Umbilical cord (tissue), 1 donor: ENCODE measurements at regions not wholly inside any gene's neighbourhood (a gene's known extent, or its start where the extent isn't known, plus 50 kb on each side); places are given as distances from the start of the nearest gene placed in this dataset.

ENCODE experiments used
- DNase-seq: peaks from one replicate; pipeline ENCODE4 v3.0.0-alpha.2; 2015; ENCODE audit warnings: low spot score

DNA sequence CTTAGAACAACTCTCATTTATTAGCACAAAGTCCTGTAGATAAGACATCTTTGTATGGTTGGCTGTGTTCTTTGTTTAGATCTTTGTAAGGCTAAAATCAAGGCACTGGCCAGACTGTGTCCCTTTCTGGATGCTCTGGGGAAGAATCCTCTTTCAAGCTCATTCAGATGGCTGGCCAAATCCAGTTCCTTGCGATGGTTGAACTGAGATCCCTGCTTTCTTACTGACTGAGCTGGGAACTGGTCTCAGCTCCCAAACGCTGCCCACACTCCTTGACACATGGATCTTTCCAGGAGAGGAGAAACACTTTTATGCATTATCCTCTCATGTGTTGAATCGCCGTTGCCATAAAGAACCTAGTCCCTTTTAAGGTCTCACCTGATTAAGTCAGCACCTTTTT lies 586.5 kb upstream of the IGFBP3 start:
- DNase-seq = no peak

DNA sequence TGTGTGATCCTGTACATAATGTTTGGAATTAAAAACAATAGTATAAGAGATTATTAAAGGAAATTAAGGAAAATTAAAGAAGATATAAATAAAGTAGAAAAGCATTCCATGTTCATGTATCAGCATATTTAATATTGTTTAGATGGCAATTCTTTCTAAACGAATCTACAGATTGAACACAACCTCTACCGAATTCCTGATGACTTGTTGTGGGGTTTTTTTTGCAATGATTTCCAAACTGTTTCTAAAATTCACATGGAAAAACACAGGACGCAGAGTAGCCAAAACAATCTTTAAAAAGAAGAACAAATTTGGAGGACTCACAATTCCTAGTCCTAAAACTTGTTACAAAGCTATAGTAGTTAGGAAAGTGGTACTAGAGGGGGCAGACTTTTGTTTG lies 573.4 kb upstream of the IGFBP3 start:
- DNase-seq = no peak

GRCh38 chr7:46494028-46494427 lies 573.0 kb upstream of the IGFBP3 start:
- peak; percentile 96 for DNase-seq

- no peak for DNase-seq
Measured at GRCh38 chr7:46493196-46493595, 572.1 kb upstream of the IGFBP3 start.

DNA sequence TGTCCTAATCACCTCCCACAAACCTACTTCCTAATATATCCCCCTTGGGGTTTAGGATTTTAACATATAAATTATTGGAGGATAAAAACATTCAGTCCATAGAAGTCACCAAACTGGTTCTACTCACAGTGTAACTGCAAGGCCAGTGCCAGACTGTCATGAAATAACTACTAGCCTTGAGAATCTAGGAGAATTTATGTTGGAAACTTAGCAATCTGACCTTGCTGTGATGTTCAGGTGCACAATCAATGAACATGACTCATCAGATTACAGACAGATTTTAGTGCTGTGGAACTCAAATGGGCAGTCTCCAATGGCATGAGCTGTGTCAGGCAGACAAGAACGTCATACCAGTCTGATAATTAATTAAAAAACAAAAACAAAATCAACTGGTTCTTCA lies 571.4 kb upstream of the IGFBP3 start:
- no peak for DNase-seq

DNA sequence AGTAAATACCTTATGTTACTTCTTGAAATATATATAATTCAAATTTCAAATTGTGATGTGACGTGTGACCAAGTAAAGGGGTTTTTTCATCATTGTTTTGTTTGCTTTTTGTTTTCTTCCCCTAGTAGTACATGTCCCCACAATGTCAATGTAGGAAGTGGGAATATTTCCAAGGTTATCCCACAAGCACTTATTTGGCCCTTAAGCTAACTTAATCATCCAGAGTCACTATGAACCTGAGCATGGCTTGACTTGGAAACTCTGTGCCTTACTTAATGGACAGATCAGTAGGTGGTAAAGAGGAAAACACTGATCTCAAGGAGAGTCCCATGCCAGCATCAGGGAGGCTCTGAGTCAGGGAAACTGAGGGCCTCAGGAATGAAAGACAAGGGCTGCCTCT lies 569.3 kb upstream of the IGFBP3 start:
- no peak for DNase-seq

- DNase-seq = no peak
Measured at GRCh38 chr7:46489106-46489505, 568.0 kb upstream of the IGFBP3 start.

- DNase-seq = no peak
Measured at GRCh38 chr7:46488607-46489006, 567.5 kb upstream of the IGFBP3 start.

DNA sequence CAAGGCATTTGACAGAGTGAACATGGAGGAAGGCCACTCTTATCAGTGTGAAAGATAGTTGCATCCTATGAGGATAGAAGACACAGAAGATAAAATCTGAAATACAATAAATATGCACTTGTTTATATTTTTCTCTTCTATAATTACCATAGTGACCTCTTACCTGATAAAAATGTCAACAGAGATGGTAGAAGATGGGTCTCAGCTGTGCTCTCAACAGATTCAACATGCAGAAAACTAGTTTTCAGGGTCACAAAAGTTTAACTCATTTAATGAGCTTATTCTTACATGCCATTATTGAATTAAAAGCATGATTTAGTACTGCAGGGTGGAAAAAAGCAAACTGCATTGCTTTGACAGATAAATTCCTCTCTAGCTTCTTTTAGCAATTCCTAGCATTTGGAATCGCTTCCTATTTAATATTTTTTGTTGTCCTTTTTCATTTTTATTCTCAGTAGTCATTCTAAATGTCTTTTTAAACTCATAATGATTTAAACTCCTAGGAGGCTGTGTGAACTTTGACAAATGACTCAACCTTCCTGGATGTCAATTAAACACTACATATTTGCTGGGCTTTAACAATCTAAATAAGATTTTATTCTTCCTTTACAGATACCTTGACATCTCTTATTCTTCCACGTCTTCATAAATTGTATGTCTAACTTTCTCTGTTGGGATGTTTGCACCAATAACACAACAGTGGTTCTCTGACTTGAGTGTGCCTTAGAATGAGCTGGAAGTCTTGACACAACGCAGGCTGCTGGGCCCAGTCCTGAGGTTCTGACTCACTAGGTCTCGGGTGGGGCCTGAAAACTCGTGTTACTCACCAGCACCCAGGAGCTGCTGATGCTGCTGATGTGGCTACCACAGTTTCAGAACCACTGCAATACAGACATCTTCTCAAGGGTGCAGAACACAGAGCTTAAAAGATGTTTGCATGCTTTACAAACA lies 565.5 kb upstream of the IGFBP3 start:
- DNase-seq = peak; percentile 54

DNA sequence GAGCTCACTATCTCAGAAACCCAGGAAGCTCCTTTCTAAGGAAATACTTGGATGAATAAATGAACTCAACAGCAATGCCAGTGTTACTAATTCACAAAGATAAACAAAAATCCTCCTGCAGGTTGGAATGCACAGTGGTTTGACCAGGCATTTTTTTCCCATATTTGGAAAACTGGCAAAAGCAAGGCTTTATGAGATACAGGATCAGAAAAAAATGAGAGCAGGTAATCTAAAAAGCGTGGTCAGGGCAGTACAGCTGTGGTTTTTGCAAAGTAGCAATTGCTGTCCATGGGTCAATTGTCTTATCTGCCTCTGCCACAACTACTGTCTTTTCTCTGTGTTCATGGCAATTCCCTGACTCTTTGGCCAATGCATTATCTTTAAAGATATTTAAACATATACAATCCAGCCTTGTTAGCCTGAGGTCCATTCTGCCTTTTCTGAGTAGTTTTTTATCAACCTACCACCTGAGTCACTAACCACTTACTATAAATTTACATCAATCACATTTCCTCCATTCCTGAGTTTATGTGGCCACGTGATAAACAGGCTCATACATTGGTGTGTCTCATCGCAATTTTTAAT lies 564.5 kb upstream of the IGFBP3 start:
- no peak for DNase-seq

- DNase-seq = no peak
Measured at GRCh38 chr7:46484906-46485305, 563.8 kb upstream of the IGFBP3 start.

- no peak for DNase-seq
Measured at GRCh38 chr7:46480619-46481018, 559.5 kb upstream of the IGFBP3 start.

GRCh38 chr7:46479680-46480079 lies 558.6 kb upstream of the IGFBP3 start:
- no peak for DNase-seq

DNA sequence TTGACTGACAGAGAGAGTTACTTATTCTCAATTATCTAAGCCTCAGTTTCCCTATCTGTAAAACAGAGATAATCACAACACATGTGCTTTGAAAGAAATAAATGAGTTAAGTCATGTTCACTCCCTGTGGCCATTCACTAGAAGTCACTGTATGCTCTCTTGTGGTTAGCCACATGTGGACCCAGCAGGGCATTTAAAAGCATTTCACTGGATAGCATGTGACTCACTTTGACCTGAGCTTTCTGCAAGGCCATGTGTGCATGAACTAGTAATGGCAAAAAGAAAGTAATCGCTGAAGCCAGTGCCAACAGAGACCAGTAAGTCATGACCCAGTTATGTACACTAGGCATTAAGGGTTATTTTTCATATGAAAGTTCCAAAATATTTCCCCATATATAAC lies 557.0 kb upstream of the IGFBP3 start:
- no peak for DNase-seq

- no peak for DNase-seq
Measured at GRCh38 chr7:46468753-46469356, 547.8 kb upstream of the IGFBP3 start.

- DNase-seq = no peak
Measured at GRCh38 chr7:46463170-46463569, 542.1 kb upstream of the IGFBP3 start.

DNA sequence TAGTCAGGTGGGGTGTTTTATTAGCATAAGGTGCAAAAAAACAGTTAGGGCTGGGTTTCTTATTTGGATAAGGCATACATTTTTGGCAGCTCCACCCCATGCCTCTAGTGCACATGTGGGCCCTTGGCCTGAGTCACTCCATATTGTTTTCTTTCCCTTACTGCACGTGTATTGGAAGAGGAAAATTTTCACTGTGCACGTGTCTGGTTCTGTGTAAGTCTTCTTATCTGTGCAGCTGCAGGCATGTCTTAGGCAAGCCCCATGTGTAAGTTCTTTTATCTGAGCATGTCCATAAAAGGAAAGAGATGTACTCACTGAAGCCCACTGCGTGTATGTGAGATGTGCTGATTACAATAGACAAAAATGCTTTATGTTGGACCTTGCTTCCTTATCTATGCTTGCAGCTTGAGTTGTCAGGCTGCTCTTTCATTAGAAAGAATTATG lies 540.3 kb upstream of the IGFBP3 start:
- DNase-seq = peak; percentile 32

DNA sequence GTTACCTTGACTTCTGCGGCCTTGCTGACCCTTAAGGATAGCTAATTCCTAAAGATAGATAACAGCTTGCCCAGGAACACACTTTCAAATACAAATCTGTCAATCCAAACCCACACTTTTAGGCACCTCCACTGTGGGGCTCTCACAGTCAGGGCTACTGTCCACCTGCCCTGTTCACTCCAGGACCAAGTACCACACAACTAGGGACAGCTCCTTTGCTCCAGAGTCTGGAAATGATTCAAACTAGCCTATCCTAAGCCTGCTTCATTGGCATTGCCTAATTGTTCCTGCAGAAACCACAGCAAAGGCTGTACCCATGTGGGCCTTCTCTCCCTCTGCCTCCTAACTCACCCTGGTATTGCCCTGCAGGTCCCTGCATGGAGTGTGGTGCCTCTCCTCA lies 538.9 kb upstream of the IGFBP3 start:
- no peak for DNase-seq

- DNase-seq = no peak
Measured at GRCh38 chr7:46454816-46455215, 533.7 kb upstream of the IGFBP3 start.

DNA sequence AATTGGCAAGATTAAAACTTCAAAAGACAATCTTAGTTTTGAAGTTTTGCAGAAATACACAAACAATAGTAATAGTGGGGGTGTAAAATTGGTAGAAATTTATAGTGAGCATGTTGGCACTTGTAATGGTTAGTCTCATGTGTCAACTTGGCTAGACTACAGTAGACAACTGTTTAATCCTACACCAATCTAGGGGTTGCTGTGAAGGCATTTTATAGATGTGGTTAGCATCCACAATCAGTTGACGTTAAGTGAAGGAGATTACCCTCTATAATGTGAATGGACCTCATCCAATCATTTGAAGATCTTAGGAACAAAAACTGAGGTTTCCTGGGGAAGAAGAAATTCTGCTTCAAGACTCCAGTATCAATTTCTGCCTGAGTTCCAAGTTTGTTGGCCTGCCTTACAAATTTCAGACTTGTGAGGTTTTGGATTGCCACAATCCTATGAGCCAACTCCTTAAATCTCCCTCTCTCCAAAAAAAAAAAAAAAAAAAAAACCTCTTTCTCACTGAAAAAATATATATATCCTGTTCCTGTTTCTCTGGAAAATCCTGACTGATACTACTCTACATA lies 531.6 kb upstream of the IGFBP3 start:
- DNase-seq = peak; percentile 81

GRCh38 chr7:46451846-46452245 lies 530.8 kb upstream of the IGFBP3 start:
- no peak for DNase-seq

GRCh38 chr7:46450886-46451285 lies 529.8 kb upstream of the IGFBP3 start:
- peak; percentile 51 for DNase-seq
